H1 (cell line): ENCODE measurements at regions not wholly inside any gene's neighbourhood (a gene's known extent, or its start where the extent isn't known, plus 50 kb on each side); places are given as distances from the start of the nearest gene placed in this dataset.

ENCODE experiments used
- ASH2L ChIP-seq: fragments of 200-600, 300-600 bp; sonication (generic); IDR thresholded peaks from one replicate; pipeline ENCODE4 v1.7.1; 2017; ENCODE audit warnings: low read length
- CEBPB ChIP-seq: IDR thresholded peaks from 2 replicates; pipeline ENCODE4 v1.6.1; 2012; ENCODE audit warnings: low read depth, low read length
- EGR1 ChIP-seq: IDR thresholded peaks from 2 replicates; pipeline ENCODE4 v1.6.1; 2011; ENCODE audit warnings: low read depth, low read length, borderline replicate concordance
- EP300 ChIP-seq, 2 experiments: IDR thresholded peaks; 1 replicate in 1 of 2; 2 replicates in 1 of 2; pipeline ENCODE4 v1.6.1; 2011 to 2012; ENCODE audit warnings: low read depth in 2 of 2, low read length in 2 of 2, mild to moderate bottlenecking in 2 of 2, borderline replicate concordance in 1 of 2, inconsistent platforms in 1 of 2, moderate library complexity in 1 of 2
- PHF8 ChIP-seq: fragments of 200-600 bp; sonication (generic); conservative IDR thresholded peaks from 2 replicates; pipeline ENCODE4 v1.7.1; 2012; ENCODE audit warnings: low read depth, mild to moderate bottlenecking, inconsistent platforms, low read length, moderate library complexity
- POLR2A ChIP-seq, 2 experiments: IDR thresholded peaks; 1 replicate in 1 of 2; 2 replicates in 1 of 2; pipeline ENCODE4 v1.6.1; 2011; ENCODE audit warnings: low read depth in 2 of 2, low read length in 2 of 2, mild to moderate bottlenecking in 2 of 2; ENCODE audit errors: control extremely low read depth in 1 of 2
- RBBP5 ChIP-seq: IDR thresholded peaks from 2 replicates; pipeline ENCODE4 v1.7.1; 2012; ENCODE audit warnings: low read depth, mild to moderate bottlenecking, inconsistent platforms, low read length, moderate library complexity, borderline replicate concordance
- YY1 ChIP-seq: IDR thresholded peaks from 2 replicates; pipeline ENCODE4 v1.6.1; 2011; ENCODE audit warnings: low read depth, mild to moderate bottlenecking, low read length
- TF ChIP-seq, protein P1 (sequence below): fragments of 300-600 bp; sonication (generic); IDR thresholded peaks from 2 replicates; pipeline ENCODE4 v1.7.1; 2012; ENCODE audit warnings: low read length, moderate library complexity, mild to moderate bottlenecking, inconsistent platforms; ENCODE audit not compliant: insufficient replicate concordance
- TF ChIP-seq, protein P2 (sequence below): IDR thresholded peaks from 2 replicates; pipeline ENCODE4 v1.6.1; 2012; ENCODE audit warnings: inconsistent platforms

DNA sequence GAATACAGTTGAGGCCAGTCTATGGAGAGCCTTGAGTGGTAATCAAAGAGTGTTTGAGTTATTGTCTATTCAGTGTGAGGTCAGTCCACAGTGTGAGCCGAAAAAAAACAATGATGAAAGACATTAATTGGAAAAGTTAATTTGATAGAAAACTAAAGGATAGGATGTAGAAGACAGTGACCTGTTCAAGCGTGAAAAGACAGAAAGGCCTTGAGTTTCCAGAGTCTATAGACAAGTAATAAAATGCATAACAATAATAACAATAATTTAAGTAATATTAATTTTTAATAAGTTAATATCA, 90.4 kb downstream of the SLC30A10 start:
- no peak for TF ChIP-seq EP300 (IDR thresholded peaks at IDR 0.05; ENCODE audit: borderline replicate concordance in 1 of 2, low read depth in 2 of 2, low read length in 2 of 2)
- no peak for TF ChIP-seq POLR2A (IDR thresholded peaks at IDR 0.05; ENCODE audit: control extremely low read depth in 1 of 2, low read depth in 2 of 2, low read length in 2 of 2)
- TF ChIP-seq RBBP5: no peak
- TF ChIP-seq PHF8: no peak
- no peak for TF ChIP-seq EGR1
- TF ChIP-seq YY1: no peak
- TF ChIP-seq CEBPB: no peak
- TF ChIP-seq, protein P1, sequence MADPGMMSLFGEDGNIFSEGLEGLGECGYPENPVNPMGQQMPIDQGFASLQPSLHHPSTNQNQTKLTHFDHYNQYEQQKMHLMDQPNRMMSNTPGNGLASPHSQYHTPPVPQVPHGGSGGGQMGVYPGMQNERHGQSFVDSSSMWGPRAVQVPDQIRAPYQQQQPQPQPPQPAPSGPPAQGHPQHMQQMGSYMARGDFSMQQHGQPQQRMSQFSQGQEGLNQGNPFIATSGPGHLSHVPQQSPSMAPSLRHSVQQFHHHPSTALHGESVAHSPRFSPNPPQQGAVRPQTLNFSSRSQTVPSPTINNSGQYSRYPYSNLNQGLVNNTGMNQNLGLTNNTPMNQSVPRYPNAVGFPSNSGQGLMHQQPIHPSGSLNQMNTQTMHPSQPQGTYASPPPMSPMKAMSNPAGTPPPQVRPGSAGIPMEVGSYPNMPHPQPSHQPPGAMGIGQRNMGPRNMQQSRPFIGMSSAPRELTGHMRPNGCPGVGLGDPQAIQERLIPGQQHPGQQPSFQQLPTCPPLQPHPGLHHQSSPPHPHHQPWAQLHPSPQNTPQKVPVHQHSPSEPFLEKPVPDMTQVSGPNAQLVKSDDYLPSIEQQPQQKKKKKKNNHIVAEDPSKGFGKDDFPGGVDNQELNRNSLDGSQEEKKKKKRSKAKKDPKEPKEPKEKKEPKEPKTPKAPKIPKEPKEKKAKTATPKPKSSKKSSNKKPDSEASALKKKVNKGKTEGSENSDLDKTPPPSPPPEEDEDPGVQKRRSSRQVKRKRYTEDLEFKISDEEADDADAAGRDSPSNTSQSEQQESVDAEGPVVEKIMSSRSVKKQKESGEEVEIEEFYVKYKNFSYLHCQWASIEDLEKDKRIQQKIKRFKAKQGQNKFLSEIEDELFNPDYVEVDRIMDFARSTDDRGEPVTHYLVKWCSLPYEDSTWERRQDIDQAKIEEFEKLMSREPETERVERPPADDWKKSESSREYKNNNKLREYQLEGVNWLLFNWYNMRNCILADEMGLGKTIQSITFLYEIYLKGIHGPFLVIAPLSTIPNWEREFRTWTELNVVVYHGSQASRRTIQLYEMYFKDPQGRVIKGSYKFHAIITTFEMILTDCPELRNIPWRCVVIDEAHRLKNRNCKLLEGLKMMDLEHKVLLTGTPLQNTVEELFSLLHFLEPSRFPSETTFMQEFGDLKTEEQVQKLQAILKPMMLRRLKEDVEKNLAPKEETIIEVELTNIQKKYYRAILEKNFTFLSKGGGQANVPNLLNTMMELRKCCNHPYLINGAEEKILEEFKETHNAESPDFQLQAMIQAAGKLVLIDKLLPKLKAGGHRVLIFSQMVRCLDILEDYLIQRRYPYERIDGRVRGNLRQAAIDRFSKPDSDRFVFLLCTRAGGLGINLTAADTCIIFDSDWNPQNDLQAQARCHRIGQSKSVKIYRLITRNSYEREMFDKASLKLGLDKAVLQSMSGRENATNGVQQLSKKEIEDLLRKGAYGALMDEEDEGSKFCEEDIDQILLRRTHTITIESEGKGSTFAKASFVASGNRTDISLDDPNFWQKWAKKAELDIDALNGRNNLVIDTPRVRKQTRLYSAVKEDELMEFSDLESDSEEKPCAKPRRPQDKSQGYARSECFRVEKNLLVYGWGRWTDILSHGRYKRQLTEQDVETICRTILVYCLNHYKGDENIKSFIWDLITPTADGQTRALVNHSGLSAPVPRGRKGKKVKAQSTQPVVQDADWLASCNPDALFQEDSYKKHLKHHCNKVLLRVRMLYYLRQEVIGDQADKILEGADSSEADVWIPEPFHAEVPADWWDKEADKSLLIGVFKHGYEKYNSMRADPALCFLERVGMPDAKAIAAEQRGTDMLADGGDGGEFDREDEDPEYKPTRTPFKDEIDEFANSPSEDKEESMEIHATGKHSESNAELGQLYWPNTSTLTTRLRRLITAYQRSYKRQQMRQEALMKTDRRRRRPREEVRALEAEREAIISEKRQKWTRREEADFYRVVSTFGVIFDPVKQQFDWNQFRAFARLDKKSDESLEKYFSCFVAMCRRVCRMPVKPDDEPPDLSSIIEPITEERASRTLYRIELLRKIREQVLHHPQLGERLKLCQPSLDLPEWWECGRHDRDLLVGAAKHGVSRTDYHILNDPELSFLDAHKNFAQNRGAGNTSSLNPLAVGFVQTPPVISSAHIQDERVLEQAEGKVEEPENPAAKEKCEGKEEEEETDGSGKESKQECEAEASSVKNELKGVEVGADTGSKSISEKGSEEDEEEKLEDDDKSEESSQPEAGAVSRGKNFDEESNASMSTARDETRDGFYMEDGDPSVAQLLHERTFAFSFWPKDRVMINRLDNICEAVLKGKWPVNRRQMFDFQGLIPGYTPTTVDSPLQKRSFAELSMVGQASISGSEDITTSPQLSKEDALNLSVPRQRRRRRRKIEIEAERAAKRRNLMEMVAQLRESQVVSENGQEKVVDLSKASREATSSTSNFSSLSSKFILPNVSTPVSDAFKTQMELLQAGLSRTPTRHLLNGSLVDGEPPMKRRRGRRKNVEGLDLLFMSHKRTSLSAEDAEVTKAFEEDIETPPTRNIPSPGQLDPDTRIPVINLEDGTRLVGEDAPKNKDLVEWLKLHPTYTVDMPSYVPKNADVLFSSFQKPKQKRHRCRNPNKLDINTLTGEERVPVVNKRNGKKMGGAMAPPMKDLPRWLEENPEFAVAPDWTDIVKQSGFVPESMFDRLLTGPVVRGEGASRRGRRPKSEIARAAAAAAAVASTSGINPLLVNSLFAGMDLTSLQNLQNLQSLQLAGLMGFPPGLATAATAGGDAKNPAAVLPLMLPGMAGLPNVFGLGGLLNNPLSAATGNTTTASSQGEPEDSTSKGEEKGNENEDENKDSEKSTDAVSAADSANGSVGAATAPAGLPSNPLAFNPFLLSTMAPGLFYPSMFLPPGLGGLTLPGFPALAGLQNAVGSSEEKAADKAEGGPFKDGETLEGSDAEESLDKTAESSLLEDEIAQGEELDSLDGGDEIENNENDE: no peak
- TF ChIP-seq, protein P2, sequence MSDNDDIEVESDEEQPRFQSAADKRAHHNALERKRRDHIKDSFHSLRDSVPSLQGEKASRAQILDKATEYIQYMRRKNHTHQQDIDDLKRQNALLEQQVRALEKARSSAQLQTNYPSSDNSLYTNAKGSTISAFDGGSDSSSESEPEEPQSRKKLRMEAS: no peak
- no peak for TF ChIP-seq ASH2L
